Activated T-cell treated with anti-CD3 and anti-CD28 coated beads for 48 hours (primary cell): ENCODE measurements at regions not wholly inside any gene's neighbourhood (a gene's known extent, or its start where the extent isn't known, plus 50 kb on each side); places are given as distances from the start of the nearest gene placed in this dataset.
"Not testable (repeated sequence)": the region's sequence is repeated elsewhere in the genome, so short reads cannot be mapped to it uniquely, and the experiment has no call there.

ENCODE experiments used
- DNase-seq: peaks from one replicate; pipeline ENCODE4 v3.0.0-alpha.2; 2020; ENCODE audit warnings: low read depth

DNA sequence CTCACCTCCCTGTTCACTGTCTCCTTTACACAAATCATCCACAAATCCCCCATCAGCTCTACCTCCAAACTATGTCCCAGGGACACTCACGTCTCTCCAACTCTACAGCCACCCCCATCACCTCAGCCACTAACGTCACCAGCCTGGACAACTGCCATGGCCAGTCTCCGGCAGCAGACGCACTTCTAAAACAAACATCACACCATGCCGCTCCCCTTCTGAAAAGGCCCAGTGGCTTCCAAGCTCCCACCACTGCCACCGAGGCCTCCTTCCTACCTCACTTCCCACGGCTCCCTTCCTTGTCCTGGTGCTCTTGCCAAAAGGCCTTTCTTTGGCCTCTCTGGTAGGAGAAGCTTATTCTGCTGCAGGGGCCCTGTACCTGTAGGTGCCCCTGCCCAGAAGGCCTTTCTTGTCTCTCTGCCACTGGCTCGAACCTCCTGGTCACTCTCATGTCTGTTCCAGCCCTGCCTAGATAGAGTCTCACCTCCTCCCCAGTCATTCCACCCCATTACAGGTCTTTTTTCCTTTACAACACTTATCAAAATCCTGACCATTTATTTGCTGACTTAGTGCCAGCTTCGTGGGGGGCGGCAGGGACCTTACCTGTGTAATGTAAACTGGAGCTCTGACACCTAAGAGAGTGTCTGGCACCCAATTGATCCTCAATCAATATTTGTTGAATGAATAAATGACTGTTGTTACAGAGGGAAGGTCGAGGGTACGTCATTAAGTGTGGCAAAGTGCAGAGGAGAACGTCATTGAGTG is 304.2 kb downstream of the GOLGA6L6 start:
- not testable (repeated sequence) for DNase-seq

DNA sequence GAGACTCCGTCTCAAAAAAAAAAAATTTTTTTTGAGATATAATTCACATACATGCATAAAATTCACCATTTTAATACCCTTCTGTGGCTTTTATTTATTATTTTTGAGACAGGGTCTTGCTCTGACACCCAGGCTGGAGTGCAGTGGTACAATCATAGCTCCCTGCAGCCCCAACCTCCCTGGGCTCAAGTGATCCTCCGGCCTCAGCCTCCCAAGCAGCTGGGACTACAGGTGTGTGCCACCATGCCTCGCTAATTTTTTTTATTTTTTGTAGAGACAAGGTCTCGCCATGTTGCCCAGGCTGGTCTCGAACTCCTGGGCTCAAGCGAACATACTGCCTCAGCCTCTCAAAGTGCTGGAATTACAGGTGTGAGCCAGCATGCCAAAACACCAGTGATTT is 305.9 kb downstream of the GOLGA6L6 start:
- not testable (repeated sequence) for DNase-seq

DNA sequence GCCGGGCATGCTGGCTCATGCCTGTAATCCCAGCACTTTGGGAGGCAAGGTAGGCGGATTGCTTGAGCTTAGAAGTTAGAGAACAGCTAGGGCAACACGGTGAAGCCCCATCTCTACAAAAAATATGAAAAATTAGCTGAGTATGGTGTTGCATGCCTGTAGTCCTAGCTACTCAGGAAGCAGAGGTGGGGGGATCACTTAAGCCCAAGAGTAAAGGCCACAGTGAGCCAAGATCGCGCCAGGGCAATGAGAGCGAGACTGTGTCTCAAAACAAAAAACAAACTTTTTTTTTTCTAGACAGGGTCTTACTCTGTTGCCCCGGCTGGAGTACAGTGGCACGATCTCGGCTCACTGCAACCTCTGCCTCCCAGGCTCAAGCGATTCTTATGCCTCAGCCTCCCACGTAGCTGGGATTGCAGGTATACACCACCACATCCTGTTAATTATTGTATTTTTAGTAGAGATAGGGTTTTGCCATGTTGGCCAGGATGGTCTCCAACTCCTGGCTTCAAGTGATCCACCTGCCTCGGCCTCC is 307.5 kb downstream of the GOLGA6L6 start:
- DNase-seq, result not testable (repeated sequence)

DNA sequence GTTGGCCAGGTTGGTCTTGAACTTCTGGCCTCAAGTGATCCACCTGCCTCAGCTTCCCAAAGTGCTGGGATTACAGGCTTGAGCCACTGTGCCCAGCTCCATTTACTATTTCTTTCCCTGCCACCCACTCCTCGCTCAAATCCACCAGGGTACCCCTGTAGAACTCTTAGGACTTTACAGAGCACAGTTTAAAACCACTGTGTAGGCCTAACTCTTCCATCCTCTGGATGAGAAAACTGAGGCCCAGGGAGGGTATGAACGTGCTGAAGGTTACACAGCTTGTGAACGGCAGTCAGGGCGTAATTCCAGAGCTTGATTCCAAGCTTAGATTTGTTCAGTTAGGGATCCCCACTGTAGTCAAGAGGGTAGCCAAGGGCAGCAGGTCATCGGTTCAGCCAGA is 309.1 kb downstream of the GOLGA6L6 start:
- DNase-seq, result not testable (repeated sequence)

DNA sequence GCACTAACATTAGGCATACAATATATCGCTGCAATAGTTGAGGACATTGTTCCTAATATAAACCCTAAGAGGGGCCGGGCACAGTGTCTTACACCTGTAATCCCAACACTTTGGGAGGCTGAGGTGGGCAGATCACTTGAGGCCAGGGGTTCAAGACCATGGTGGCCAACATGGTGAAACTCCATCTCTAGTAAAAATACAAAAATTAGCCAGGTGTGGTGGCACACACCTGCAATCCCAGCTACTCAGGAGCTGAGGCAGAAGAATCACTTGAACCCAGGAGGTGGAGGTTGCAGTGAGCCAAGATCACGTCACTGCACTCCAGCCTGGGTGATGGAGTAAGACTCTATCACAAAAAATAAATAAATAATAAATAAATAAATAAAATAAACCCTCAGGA is 310.9 kb downstream of the GOLGA6L6 start:
- not testable (repeated sequence) for DNase-seq

DNA sequence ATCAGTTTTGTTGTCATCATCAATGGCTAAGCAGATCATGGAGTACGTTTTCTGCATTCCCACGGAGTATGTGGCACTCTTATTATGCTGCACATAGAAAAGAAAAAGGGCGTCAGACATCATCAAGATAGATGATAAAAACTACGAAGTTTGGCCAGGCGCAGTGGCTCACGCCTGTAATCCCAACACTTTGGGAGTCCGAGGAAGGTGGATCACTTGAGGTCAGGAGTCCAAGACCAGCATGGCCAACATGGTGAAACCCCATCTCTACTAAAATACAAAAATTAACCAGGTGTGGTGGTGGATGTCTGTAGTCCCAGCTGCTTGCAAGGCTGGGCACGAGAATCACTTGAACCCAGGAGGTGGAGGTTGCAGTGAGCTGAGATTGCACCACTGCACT is 312.8 kb downstream of the GOLGA6L6 start:
- DNase-seq, result not testable (repeated sequence)

DNA sequence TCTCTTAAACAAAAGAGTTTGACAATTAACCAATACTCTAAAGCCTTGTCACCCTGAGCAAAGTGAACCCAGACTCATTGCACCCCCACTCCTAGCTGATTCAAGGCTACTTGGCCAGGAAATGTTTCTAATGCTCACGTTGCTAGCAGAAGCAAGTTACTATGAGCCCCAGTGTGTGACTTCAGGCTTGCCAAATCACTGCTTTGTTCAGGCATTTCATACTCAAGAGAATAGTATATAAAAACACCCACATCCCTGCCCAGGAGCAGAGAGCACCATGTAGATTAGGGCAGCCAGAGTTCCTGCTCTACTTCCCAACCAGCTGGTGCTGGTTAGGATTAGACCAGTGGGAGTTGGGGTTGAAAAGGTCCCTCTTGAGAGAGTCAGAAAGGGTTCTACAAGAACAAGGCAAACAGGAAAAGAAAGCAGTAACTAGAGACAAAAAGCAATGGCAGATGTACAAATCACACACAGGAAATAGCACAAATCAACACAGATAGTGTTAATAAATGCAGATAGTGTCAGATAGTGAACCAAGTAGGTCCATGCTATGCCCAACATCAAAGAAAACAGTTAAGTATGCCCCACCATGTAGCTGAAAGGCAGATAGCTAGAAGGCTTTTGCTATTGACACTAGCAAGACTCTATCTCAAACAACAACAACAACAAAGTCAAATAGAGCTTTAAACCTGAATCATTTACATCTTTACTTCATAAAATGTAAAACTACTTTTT is 314.3 kb downstream of the GOLGA6L6 start:
- not testable (repeated sequence) for DNase-seq

DNA sequence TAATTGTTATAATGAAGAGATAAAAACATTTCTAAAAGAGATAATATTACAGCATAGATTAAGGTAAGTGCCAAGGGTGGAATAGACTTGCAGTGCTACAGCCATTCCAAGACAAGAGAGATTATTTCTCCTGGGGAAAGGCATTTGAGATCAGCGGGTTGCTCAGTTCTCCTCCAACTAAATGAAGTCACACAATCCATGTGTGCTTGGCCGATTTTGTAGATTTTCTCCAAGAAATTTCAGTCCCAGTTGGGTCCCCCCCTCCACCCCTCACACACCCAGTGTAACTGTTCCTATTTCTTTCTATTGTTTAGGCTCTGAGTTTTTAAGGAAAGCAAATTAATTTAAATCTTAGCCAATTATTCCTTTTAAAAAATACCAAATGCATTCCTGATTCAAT is 315.1 kb downstream of the GOLGA6L6 start:
- DNase-seq, result not testable (repeated sequence)

DNA sequence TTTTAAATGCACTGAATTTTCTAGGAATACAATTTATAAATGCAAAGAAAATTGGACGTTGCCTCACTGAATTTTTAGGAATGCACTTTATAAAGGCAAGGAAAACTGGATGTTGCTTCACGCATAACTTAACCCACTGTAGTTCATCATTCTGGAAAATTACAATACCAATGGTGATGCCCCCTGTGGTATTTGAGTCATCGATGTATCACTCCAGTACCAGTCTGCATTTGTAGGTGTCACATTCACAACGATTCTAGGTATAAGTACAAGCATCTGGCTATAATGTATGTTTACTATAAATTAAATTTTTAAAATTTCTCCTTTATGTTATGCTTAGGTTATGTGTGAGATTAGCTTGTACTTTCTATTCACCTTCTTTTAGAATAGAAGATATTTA is 320.5 kb downstream of the GOLGA6L6 start:
- not testable (repeated sequence) for DNase-seq

DNA sequence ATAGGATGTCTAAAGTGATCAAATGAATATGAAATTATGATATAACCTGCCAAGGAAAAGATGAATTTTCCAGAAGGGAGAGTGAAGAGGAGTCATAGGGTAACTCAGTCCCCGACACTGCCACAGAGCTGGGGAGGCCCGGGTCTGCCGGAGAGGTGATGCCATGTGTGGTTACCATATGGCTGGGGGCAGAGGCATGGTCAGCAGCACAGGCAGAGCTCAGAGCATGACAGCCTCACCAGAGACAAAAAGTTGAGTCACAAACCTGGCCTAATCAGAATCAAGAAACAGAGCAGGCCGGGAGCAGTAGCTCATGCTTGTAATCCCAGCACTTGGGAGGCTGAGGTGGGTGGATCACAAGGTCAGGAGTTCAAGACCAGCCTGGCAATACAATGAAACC is 322.4 kb downstream of the GOLGA6L6 start:
- not testable (repeated sequence) for DNase-seq

DNA sequence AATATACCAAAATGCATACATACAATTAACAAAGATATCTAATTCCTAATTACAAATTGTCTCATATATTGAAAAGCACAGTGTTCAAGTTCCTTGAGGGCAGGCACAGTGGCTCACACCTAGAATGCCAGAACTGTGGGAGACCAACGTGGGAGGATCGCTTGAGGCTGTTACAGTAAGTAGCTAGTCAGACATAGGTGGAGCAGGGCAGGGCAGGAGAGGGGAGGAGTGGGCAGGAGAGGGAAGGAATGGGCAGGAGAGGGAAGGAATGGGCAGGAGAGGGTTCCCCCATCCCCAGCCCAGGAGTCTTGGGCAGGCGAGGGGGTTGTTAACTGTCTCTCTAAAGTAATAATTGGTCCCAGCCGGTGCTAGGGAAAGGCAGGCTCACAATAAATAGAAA is 325.9 kb downstream of the GOLGA6L6 start:
- DNase-seq, result not testable (repeated sequence)

DNA sequence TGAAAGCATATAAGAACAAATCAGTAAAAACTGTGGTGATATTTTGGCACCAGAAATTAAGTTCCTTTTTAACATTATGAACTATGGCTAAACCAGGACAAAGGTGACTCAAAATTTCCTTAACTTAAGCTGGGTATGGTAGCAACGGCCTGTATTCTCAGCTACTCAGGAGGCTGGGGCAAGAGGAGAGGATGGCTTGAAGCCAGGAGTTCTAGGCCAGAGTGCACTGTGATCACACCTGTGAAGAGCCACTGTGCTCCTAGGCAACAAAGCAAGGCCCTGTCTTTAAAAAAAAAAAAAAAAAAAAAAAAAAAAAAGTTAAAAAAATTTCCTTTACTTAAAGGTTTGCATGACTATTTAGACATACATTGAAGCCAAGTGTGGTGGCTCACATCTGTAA is 327.5 kb downstream of the GOLGA6L6 start:
- DNase-seq, result not testable (repeated sequence)

DNA sequence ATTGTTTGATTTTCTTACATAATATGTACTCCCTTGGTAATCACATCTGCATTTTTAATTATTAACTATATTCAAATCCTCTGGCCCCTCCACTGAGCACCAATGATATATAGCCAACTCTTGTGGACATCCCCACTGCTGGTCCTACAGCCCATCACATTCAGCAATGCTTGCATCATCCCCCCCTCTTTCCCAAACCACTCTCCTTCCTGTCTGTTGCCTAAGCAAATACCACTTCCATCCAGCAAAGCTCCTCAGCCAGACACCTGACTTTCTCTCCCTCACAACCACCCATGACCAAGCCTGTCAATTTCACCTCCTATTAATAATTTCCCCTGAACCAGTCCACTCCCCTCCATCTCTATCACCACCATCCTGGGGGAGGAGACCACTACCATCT is 330.1 kb downstream of the GOLGA6L6 start:
- DNase-seq, result not testable (repeated sequence)

DNA sequence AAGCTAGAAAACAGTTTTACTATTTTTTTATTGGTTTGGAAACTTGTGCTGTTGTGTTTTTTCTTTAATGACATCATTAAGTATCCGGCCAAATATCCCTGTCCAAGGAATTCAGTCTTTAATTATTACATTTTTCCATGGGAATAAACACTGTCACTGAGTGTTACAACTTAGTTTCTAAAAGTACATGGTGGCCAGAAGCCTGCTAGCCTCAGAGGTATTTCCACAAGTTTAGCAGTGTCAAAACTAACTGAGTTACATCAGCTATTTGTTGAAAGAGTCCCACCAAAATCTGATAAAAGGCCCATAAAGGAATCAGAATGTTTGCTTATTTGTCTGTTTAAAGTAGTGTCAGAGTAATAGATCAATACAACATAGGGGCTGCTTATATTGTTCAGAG is 331.6 kb downstream of the GOLGA6L6 start:
- not testable (repeated sequence) for DNase-seq

DNA sequence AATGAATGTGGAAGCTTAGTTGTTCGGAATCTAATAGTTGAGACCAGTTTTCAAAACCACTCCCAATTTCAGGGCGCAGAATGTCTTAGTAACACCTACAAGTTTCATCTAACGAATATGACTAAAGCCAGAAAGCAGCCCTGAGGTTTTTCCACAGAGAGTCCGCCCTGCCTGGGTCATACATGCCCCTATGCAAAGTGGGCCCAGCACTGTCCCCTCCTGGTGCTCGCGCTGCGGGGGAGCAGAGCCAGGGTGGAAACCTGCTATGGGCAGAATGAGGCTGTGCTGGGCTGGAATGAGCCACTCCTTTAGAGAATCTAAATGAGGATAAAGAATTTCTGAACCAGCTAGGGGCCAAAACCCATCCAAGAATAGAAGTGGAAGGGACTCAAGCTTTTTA is 334.0 kb downstream of the GOLGA6L6 start:
- DNase-seq, result not testable (repeated sequence)

DNA sequence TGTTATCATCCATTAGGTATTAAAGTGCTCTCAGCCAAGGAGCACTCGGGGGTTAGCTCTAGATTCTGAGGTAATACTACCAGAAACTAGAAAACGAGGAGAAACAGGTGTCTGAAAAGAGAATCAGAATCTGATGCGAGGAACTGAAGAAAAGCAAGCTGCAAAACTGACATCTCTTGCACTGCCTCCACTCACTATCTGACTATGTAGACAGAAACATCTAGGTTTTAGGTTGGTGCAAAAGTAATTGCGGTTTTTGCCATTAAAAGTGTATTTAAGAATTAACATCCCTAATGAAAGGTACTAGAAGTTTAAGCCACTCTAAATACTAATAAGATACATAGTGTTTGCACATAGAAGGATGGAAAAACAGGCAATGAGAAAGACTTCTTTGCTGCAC is 334.4 kb downstream of the GOLGA6L6 start:
- DNase-seq, result not testable (repeated sequence)

DNA sequence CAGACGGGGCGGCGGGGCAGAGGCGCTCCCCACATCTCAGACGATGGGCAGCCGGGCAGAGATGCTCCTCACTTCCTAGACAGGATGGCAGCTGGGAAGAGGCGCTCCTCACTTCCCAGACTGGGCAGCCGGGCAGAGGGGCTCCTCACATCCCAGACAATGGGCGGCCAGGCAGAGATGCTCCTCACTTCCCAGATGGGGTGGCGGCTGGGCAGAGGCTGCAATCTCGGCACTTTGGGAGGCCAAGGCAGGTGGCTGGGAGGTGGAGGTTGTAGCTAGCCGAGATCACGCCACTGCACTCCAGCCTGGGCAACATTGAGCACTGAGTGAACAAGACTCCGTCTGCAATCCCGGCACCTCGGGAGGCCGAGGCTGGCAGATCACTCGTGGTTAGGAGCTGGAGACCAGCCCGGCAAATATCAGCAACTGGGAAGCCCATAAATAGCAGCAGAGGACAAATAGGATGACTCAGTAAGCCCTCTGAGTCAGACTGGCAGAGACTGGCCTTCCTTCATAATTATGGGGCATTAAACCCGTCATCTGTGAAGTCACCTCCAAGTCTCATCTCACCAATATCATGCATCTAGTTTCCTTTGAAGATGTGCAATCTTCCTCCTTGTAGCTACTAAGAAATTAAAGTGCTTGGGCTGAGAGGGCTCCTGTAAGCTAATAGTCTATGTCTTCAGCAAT is 337.3 kb downstream of the GOLGA6L6 start:
- not testable (repeated sequence) for DNase-seq

DNA sequence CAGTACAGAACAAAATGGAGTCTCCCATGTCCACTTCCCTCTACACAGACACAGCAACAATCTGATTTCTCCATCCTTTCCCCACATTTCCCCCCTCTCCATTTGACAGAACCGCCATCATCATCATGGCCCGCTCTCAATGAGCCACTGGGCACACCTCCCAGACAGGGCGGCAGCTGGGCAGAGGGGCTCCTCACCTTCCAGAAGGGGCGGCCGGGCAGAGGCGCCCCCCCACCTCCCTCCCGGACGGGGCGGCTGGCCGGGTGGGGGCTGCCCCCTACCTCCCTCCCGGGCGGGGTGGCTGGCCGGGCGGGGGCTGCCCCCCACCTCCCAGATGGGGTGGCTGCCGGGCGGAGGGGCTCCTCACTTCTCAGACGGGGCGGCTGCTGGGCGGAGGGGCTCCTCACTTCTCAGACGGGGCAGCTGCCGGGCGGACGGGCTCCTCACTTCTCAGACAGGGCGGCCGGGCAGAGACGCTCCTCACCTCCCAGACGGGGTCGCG is 337.9 kb downstream of the GOLGA6L6 start:
- DNase-seq, result not testable (repeated sequence)

DNA sequence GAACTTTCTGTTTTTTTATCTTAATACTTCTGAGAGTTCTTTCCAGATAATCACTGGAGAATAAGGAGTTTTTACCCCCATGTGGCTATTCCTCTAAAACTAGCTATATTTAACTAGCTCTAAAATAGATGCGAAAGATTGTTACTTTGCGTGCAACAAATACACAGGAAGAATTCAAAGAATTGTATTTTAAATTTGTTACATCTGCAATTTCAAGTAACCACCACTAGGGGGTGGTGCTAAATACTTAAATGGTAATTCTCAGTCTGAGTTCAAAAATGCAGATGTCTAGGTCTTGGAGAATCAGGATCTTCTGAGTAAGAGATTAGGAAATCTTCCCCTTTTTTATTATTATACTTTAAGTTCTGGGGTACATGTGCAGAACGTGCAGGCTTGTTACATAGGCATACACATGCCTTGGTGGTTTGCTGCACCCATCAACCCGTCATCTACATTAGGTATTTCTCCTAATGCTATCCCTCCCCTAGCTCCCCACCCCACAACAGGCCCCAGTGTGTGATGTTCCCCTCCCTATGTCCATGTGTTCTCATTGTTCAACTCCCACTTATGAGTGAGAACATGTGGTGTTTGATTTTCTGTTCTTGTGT is 346.9 kb downstream of the GOLGA6L6 start:
- DNase-seq, result not testable (repeated sequence)

DNA sequence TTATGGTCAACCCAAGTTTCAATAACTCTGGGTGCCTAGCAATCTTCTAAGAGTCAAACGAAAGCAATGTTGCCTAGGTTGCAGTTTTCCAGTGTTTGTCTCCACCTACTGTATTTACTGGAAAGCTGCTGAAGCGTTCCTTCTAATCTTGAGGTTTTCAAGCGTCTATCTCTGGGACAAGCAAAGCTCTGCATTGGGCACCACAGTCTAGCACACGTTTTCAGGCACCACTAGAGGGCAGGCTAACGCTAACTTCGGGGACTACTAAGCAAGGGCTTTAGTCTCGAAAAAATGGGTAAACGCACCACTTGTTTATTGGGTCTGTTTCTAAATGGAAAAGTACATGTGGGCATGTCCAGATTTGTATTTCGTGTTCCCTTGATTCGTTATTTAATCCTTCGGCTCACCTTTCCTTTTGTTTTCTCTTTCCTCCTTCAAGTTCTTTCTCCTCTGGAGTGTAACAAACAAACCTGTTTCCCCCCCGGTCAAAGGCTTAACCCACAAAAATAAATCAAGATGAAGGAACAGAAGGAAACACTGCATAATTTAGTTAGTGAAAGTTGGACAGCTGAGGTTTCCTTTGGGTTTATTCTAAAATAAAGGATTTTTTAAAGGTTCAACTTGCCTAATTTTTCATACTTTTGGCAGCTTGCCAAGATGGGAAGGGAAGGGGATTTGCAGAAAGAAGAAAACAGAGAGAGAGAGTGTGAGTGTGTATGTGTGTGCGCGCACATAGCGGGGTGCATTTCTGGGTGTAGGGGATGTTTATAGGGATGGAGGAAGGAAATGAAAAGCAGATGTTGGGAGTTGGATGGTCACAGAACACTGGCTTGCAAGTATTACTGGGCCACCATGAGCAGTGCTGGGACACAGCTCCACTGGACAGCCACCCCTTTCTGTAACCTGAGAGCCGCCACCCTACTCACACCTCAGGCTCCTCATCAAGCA is 348.3 kb downstream of the GOLGA6L6 start:
- peak; percentile 37 for DNase-seq
